Panc1 (cell line): ENCODE measurements at regions not wholly inside any gene's neighbourhood (a gene's known extent, or its start where the extent isn't known, plus 50 kb on each side); places are given as distances from the start of the nearest gene placed in this dataset.

Source experiments
- ATAC-seq: fragments of 200-7000 bp; cut with Tn5 transposase; 2 replicates; pipeline ENCODE4 v1.9.1; 2020; ENCODE audit warnings: mild to moderate bottlenecking, moderate library complexity
- BruUV-seq: library from RNA; stranded (reverse); fragments of 400-500 nt; replicated peaks from 2 replicates; lab custom pipeline; 2021; lab: Mats Ljungman, UMichigan
- CTCF ChIA-PET: fragments of 300-600 bp; sonication (Branson Sonifier 250); formaldehyde crosslinking; loops from one replicate; lab custom pipeline; 2022; ENCODE audit warnings: antibody characterized with exemption; lab: Charles Lee
- POLR2A ChIA-PET: fragments of 300-600 bp; sonication (Branson Sonifier 250); formaldehyde crosslinking; loops from one replicate; lab custom pipeline; 2022; ENCODE audit warnings: antibody characterized with exemption; lab: Charles Lee
- DNase-seq: peaks from one replicate; pipeline ENCODE4 v3.0.0-alpha.2; 2010; ENCODE audit warnings: low read depth, low spot score
- H3K27ac ChIP-seq: 2 replicates; pipeline ENCODE4 v1.5.1; 2011; ENCODE audit warnings: mild to moderate bottlenecking, low read length, inconsistent platforms
- H3K27me3 ChIP-seq: fragments of 200-500 bp; sonication (Bioruptor generic); 2 replicates; pipeline ENCODE4 v1.6.0; 2014; ENCODE audit warnings: low read length, inconsistent platforms; ENCODE audit not compliant: control insufficient read depth, insufficient read depth
- H3K36me3 ChIP-seq: fragments of 200-500 bp; sonication (Bioruptor generic); 2 replicates; pipeline ENCODE4 v1.5.1; 2014; ENCODE audit warnings: inconsistent platforms, mild to moderate bottlenecking, low read length, moderate library complexity; ENCODE audit not compliant: control insufficient read depth, insufficient read depth
- H3K4me1 ChIP-seq: 2 replicates; pipeline ENCODE4 v1.5.1; 2011; ENCODE audit warnings: inconsistent platforms, mild to moderate bottlenecking, low read length, moderate library complexity; ENCODE audit not compliant: control insufficient read depth, insufficient read depth
- H3K4me3 ChIP-seq, 2 experiments: 2 replicates each; pipeline ENCODE4 v1.5.1; 2011 to 2012; ENCODE audit warnings: low read depth in 2 of 2, low read length in 2 of 2, mild to moderate bottlenecking in 2 of 2, inconsistent platforms in 1 of 2, moderate library complexity in 1 of 2
- H3K9me3 ChIP-seq: fragments of 200-500 bp; sonication (Bioruptor generic); 2 replicates; pipeline ENCODE4 v1.5.1; 2014; ENCODE audit warnings: low read depth, mild to moderate bottlenecking, inconsistent platforms, low read length, moderate library complexity; ENCODE audit not compliant: control insufficient read depth, insufficient read depth
- POLR2AphosphoS5 ChIP-seq: IDR thresholded peaks from 2 replicates; pipeline ENCODE4 v1.6.1; 2012; ENCODE audit warnings: mild to moderate bottlenecking, low read depth, low read length, moderate library complexity
- SIN3A ChIP-seq: IDR thresholded peaks from 2 replicates; pipeline ENCODE4 v1.6.1; 2012; ENCODE audit warnings: low read depth, mild to moderate bottlenecking, low read length, moderate library complexity, borderline replicate concordance; ENCODE audit not compliant: insufficient read depth
- TCF7L2 ChIP-seq: IDR thresholded peaks from 2 replicates; pipeline ENCODE4 v1.6.1; 2011; ENCODE audit warnings: mild to moderate bottlenecking, low read depth, low read length, inconsistent platforms
- in situ Hi-C: cut with HindIII; loops from 2 replicates; pipeline ENCODE4 v1.10.0; 2016; ENCODE audit warnings: low sequenced_read_pairs, low pct_unique_long_range_greater_than_20kb
- intact Hi-C: fragments of 100-400 bp; cut with micrococcal nuclease; formaldehyde crosslinking; loops from one replicate; pipeline ENCODE4 v1.10.0; 2022; ENCODE audit not compliant: unreplicated experiment
- TF ChIP-seq, protein P1 (sequence below): fragments of 450-650 bp; IDR thresholded peaks from 2 replicates; pipeline ENCODE4 v1.5.1; 2017; ENCODE audit warnings: mild to moderate bottlenecking
- TF ChIP-seq, protein P2 (sequence below), 2 experiments: IDR thresholded peaks; 2 replicates each; pipeline ENCODE4 v1.6.1; 2011 to 2012; ENCODE audit warnings: low read depth in 2 of 2, control low read depth in 1 of 2, low read length in 1 of 2, mild to moderate bottlenecking in 1 of 2, moderate library complexity in 1 of 2; ENCODE audit not compliant: insufficient read depth in 1 of 2

DNA sequence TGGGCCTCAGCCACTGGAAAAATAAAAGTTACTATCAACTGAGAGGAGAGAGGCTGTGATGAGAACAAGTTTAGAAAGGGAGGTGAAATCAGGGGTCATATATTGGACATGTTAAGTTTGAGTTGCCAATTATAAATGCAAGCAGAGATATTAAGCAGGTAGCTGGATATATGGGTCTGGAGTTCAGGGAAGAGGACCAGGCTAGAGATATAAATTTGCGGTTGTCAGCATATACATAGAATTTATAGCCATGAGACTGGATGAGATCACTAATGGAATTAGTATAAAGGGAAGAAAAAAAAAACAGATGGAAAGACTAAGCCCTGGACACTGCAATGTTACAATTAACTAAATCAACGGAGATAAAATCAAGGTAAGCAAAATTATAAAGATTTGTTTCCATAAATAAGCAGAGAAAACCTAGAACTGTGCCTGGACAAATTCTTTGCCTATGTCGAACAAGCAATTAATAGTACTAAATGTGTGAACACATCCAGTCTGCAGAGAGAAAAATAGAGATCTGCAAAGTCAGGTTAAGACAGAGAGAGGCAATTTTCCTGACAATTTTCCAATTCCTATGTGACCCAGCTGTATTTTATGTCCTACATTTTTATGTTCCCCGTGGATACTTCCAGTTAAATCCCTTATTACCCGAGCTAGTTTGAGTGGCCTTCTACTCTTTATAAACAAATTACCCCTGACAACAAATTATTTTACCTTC lies 265.4 kb downstream of the GASK1B start:
- H3K4me3 ChIP-seq = no peak overlapping the region
- H3K4me1 ChIP-seq = no peaks in the 10 kb centered on the region
- ChIA-PET CTCF (no interaction called here), POLR2A (no interaction called here)
- intact Hi-C loops (no loop called here), in situ Hi-C loops (no loop called here)
- no TSS peak for BruUV-seq
- no peaks in the 10 kb centered on the region for H3K27me3 ChIP-seq
- ATAC-seq = no peak
- no peak overlapping the region for H3K27ac ChIP-seq
- H3K36me3 ChIP-seq = no peaks in the 10 kb centered on the region
- no peak for TF ChIP-seq TCF7L2
- TF ChIP-seq SIN3A = no peak
- TF ChIP-seq, protein P1, sequence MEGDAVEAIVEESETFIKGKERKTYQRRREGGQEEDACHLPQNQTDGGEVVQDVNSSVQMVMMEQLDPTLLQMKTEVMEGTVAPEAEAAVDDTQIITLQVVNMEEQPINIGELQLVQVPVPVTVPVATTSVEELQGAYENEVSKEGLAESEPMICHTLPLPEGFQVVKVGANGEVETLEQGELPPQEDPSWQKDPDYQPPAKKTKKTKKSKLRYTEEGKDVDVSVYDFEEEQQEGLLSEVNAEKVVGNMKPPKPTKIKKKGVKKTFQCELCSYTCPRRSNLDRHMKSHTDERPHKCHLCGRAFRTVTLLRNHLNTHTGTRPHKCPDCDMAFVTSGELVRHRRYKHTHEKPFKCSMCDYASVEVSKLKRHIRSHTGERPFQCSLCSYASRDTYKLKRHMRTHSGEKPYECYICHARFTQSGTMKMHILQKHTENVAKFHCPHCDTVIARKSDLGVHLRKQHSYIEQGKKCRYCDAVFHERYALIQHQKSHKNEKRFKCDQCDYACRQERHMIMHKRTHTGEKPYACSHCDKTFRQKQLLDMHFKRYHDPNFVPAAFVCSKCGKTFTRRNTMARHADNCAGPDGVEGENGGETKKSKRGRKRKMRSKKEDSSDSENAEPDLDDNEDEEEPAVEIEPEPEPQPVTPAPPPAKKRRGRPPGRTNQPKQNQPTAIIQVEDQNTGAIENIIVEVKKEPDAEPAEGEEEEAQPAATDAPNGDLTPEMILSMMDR = no peak
- TF ChIP-seq, protein P2, sequence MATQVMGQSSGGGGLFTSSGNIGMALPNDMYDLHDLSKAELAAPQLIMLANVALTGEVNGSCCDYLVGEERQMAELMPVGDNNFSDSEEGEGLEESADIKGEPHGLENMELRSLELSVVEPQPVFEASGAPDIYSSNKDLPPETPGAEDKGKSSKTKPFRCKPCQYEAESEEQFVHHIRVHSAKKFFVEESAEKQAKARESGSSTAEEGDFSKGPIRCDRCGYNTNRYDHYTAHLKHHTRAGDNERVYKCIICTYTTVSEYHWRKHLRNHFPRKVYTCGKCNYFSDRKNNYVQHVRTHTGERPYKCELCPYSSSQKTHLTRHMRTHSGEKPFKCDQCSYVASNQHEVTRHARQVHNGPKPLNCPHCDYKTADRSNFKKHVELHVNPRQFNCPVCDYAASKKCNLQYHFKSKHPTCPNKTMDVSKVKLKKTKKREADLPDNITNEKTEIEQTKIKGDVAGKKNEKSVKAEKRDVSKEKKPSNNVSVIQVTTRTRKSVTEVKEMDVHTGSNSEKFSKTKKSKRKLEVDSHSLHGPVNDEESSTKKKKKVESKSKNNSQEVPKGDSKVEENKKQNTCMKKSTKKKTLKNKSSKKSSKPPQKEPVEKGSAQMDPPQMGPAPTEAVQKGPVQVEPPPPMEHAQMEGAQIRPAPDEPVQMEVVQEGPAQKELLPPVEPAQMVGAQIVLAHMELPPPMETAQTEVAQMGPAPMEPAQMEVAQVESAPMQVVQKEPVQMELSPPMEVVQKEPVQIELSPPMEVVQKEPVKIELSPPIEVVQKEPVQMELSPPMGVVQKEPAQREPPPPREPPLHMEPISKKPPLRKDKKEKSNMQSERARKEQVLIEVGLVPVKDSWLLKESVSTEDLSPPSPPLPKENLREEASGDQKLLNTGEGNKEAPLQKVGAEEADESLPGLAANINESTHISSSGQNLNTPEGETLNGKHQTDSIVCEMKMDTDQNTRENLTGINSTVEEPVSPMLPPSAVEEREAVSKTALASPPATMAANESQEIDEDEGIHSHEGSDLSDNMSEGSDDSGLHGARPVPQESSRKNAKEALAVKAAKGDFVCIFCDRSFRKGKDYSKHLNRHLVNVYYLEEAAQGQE (IDR thresholded peaks at IDR 0.05; ENCODE audit: insufficient read depth in 1 of 2, low read depth in 2 of 2, low read length in 1 of 2) = no peak
- no peak for TF ChIP-seq POLR2AphosphoS5
- DNase-seq = no peak
- no peaks in the 10 kb centered on the region for H3K9me3 ChIP-seq

DNA sequence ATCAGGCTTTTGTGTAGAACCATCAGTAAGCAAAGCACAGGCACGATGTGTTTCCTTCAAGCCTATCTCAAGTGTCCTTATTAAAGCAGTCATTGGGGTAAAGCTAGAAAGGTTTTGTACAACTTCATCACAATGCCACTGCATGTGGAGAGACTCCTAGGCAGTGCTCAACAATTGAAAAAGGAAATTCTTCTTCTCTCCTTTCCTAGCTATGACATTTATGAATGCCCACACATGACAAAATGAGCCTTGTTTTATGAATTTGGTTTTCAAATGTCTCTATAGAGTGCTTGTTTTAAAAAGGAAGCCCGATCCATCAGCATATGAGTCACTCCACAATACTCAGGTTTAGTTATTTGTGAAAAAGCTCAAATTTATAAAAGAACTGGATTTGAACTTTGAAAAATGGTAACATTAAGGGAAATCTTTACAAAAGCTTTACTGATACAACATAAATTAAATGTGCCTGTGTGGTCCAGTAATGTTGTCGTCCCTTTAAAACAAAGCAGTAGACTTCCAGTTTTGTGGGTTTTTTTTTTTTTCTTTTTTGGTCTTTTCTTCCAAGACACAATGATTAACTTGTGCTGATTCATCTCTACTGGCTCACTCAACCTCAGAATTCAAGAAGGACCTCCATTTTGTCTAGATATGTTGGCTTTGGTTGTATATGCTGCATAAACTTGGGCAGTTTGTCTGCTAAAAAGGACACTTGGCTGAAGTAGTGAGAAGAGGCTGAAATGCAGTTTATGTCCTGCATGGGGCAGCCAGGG lies 273.8 kb downstream of the GASK1B start:
- Histone ChIP-seq H3K4me1 (no peaks in the 10 kb centered on the region), H3K9me3 (no peaks in the 10 kb centered on the region), H3K27me3 (no peaks in the 10 kb centered on the region), H3K36me3 (no peaks in the 10 kb centered on the region), H3K27ac (no peak overlapping the region), H3K4me3 (no peak overlapping the region)
- no peak for TF ChIP-seq POLR2AphosphoS5
- TF ChIP-seq TCF7L2 = no peak
- TF ChIP-seq, protein P2 (IDR thresholded peaks at IDR 0.05; ENCODE audit: insufficient read depth in 1 of 2, low read depth in 2 of 2, low read length in 1 of 2) = no peak
- intact Hi-C loops (no loop called here), in situ Hi-C loops (no loop called here)
- BruUV-seq = no TSS peak
- CTCF ChIA-PET = no interaction called here
- ATAC-seq = no peak
- POLR2A ChIA-PET = no interaction called here
- DNase-seq = no peak
